AG09309 (cell line): ENCODE measurements at regions not wholly inside any gene's neighbourhood (a gene's known extent, or its start where the extent isn't known, plus 50 kb on each side); places are given as distances from the start of the nearest gene placed in this dataset.

Source experiments
- DNase-seq: peaks from one replicate; pipeline ENCODE4 v3.0.0-alpha.2; 2010; ENCODE audit warnings: low read depth
- H3K4me3 ChIP-seq: 2 replicates; pipeline ENCODE4 v1.5.1; 2011; ENCODE audit warnings: mild to moderate bottlenecking, low read depth, low read length, moderate library complexity; ENCODE audit not compliant: control insufficient read depth
- CTCF ChIP-seq: IDR thresholded peaks from 2 replicates; pipeline ENCODE4 v1.5.1; 2011; ENCODE audit warnings: mild to moderate bottlenecking, low read depth, low read length, inconsistent platforms; ENCODE audit not compliant: insufficient read depth, control insufficient read depth; ENCODE audit errors: missing control alignments

- no peak for DNase-seq
- H3K4me3 ChIP-seq = no peak overlapping the region
- TF ChIP-seq CTCF = no peak
Measured at GRCh38 chr2:149924028-149924427, 336.5 kb upstream of the MMADHC start.

- TF ChIP-seq CTCF = no peak
- DNase-seq = no peak
- H3K4me3 ChIP-seq = no peak overlapping the region
Measured at GRCh38 chr2:149921911-149922616, 334.5 kb upstream of the MMADHC start.

GRCh38 chr2:149920389-149920788, 332.8 kb upstream of the MMADHC start:
- no peak overlapping the region for H3K4me3 ChIP-seq
- no peak for TF ChIP-seq CTCF
- no peak for DNase-seq

- H3K4me3 ChIP-seq = no peak overlapping the region
- no peak for TF ChIP-seq CTCF
- no peak for DNase-seq
Measured at GRCh38 chr2:149915151-149915550, 327.6 kb upstream of the MMADHC start.

GRCh38 chr2:149908726-149909683, 321.4 kb upstream of the MMADHC start:
- no peak for TF ChIP-seq CTCF
- DNase-seq = no peak
- H3K4me3 ChIP-seq = no peak overlapping the region

GRCh38 chr2:149906886-149907285, 319.3 kb upstream of the MMADHC start:
- no peak overlapping the region for H3K4me3 ChIP-seq
- no peak for TF ChIP-seq CTCF
- no peak for DNase-seq
